Right forelimb (tissue), 1 donor: ENCODE measurements at regions not wholly inside any gene's neighbourhood (a gene's known extent, or its start where the extent isn't known, plus 50 kb on each side); places are given as distances from the start of the nearest gene placed in this dataset.

Experiments used
- DNase-seq: peaks from one replicate; pipeline ENCODE4 v3.0.0-alpha.2; 2018

- peak; percentile 84 for DNase-seq
Observed at GRCh38 chr12:114744691-114745090, 60.7 kb upstream of the TBX3 start.

GRCh38 chr12:114744285-114744684 lies 60.3 kb upstream of the TBX3 start:
- DNase-seq, result no peak

- DNase-seq, result no peak
Observed at GRCh38 chr12:114743799-114744198, 59.8 kb upstream of the TBX3 start.

GRCh38 chr12:114743289-114743688 lies 59.3 kb upstream of the TBX3 start:
- DNase-seq, result no peak

- DNase-seq, result no peak
Observed at GRCh38 chr12:114742363-114742762, 58.4 kb upstream of the TBX3 start.

GRCh38 chr12:114741940-114742339 lies 58.0 kb upstream of the TBX3 start:
- no peak for DNase-seq

GRCh38 chr12:114740448-114740847 lies 56.5 kb upstream of the TBX3 start:
- DNase-seq, result no peak

GRCh38 chr12:114738460-114739184 lies 54.6 kb upstream of the TBX3 start:
- no peak for DNase-seq

GRCh38 chr12:114735680-114736374 lies 51.9 kb upstream of the TBX3 start:
- no peak for DNase-seq

GRCh38 chr12:114735011-114735410 lies 51.0 kb upstream of the TBX3 start:
- DNase-seq, result no peak

GRCh38 chr12:114733919-114734318 lies 49.9 kb upstream of the TBX3 start:
- no peak for DNase-seq
